AG04449 (cell line): ENCODE measurements at regions not wholly inside any gene's neighbourhood (a gene's known extent, or its start where the extent isn't known, plus 50 kb on each side); places are given as distances from the start of the nearest gene placed in this dataset.

Experiments used
- CTCF ChIA-PET: fragments of 350-600 bp; formaldehyde crosslinking; extraction: SDS; loops from one replicate; lab custom pipeline; 2021; ENCODE audit warnings: antibody characterized with exemption; lab: Yijun Ruan, JAX
- POLR2A ChIA-PET: fragments of 400-600, 350-600 bp; formaldehyde crosslinking; extraction: SDS; loops from one replicate; lab custom pipeline; 2020; ENCODE audit warnings: antibody characterized with exemption, inconsistent platforms; lab: Yijun Ruan, JAX
- DNase-seq: peaks from one replicate; pipeline ENCODE4 v3.0.0-alpha.2; 2010; ENCODE audit warnings: low read depth, low spot score
- H3K4me3 ChIP-seq: 2 replicates; pipeline ENCODE4 v1.5.1; 2011; ENCODE audit warnings: low read depth, mild to moderate bottlenecking, control low read depth, low read length
- CTCF ChIP-seq: IDR thresholded peaks from one replicate; pipeline ENCODE4 v1.5.1; 2011; ENCODE audit warnings: mild to moderate bottlenecking, moderate library complexity, low read length, control low read depth, inconsistent platforms; ENCODE audit not compliant: insufficient read depth; ENCODE audit errors: missing control alignments

- ChIA-PET POLR2A (no interaction called here), CTCF (no interaction called here)
- DNase-seq = no peak
Measured at GRCh38 chr3:189071446-189071845, 100.3 kb upstream of the TPRG1 start.

GRCh38 chr3:189076449-189076848, 95.3 kb upstream of the TPRG1 start:
- ChIA-PET CTCF (no interaction called here), POLR2A (no interaction called here)
- DNase-seq = no peak
- no peak for TF ChIP-seq CTCF
- no peak overlapping the region for H3K4me3 ChIP-seq

More at GRCh38 chr3:189071446-189071845, 100.3 kb upstream of the TPRG1 start:
- TF ChIP-seq CTCF = no peak
- no peak overlapping the region for H3K4me3 ChIP-seq

- no peak overlapping the region for H3K4me3 ChIP-seq
- DNase-seq = no peak
- CTCF ChIA-PET = no interaction called here
- POLR2A ChIA-PET = no interaction called here
- TF ChIP-seq CTCF = no peak
Measured at GRCh38 chr3:189080745-189081144, 91.0 kb upstream of the TPRG1 start.

GRCh38 chr3:189082666-189083427, 88.9 kb upstream of the TPRG1 start:
- ChIA-PET POLR2A (no interaction called here), CTCF (no interaction called here)
- DNase-seq = no peak
- no peak overlapping the region for H3K4me3 ChIP-seq
- TF ChIP-seq CTCF = no peak

- H3K4me3 ChIP-seq = no peak overlapping the region
- ChIA-PET POLR2A (no interaction called here), CTCF (interaction anchor here (1.2 kb wide), 1 partner anchor 43 kb away, joined by 3 read pairs; no protein-coding TSS in a partner anchor)
- no peak for TF ChIP-seq CTCF
- no peak for DNase-seq
Measured at GRCh38 chr3:189084620-189085019, 87.2 kb upstream of the TPRG1 start.

- TF ChIP-seq CTCF = no peak
- no peak for DNase-seq
- H3K4me3 ChIP-seq = no peak overlapping the region
- ChIA-PET CTCF (no interaction called here), POLR2A (no interaction called here)
Measured at GRCh38 chr3:189092547-189092946, 79.2 kb upstream of the TPRG1 start.
